Gastroesophageal sphincter (tissue), 2 donors: ENCODE measurements at regions not wholly inside any gene's neighbourhood (a gene's known extent, or its start where the extent isn't known, plus 50 kb on each side); places are given as distances from the start of the nearest gene placed in this dataset.

Experiments used
- POLR2A ChIP-seq, 2 donors: fragments of 450-650 bp; IDR thresholded peaks; one replicate each; pipeline ENCODE4 v1.6.1; 2017; ENCODE audit warnings: antibody characterized with exemption in 2 of 2, mild to moderate bottlenecking in 2 of 2, moderate library complexity in 1 of 2
- POLR2AphosphoS5 ChIP-seq: sonication (generic); formaldehyde crosslinking; IDR thresholded peaks from one replicate; pipeline ENCODE4 v1.6.1; 2017; ENCODE audit warnings: antibody characterized with exemption

GRCh38 chr1:79089946-79090345, 83.4 kb upstream of the ADGRL4 start:
- no peak for TF ChIP-seq POLR2AphosphoS5
- no peak for TF ChIP-seq POLR2A (IDR thresholded peaks at IDR 0.05)
